EL (cell line): ENCODE measurements at regions not wholly inside any gene's neighbourhood (a gene's known extent, or its start where the extent isn't known, plus 50 kb on each side); places are given as distances from the start of the nearest gene placed in this dataset.

ENCODE experiments used
- DNase-seq: peaks from one replicate; pipeline ENCODE4 v3.0.0-alpha.2; 2016

DNA sequence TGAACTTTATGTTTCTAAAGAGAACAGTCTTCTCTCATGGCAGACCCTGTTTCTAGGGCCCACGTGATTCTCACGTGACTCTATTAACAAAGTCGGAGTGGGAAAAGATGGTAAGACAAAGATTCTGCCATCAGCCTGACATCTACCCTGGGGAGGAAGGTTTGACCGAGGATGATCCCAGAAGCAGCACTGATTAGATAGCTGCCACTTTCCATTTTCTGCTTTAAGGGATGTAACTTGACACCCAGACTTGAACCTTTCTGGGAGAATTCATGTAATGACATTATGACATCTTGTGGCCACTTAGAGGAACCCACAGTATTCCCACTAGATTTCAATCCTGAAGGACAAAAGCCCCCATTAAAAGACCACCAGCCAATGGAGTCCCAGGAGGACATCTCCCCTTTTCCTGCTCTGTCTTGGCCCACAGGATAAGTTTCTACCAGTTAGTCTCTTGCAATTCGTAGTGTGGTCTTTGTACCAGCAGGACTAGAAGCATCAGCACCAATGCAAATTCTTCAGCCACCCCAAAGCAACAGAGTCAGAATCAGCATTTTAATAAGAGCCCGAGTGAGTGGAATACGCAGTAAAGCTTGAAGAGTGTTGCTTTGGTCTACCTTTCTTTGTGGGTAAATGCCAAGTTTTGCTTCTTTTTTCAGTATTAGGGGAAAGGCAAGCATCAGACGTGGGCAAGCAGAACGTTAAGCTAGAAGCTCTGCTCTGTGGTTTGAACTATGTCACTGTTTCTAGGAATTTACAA is 480.5 kb upstream of the PROK2 start:
- no peak for DNase-seq

DNA sequence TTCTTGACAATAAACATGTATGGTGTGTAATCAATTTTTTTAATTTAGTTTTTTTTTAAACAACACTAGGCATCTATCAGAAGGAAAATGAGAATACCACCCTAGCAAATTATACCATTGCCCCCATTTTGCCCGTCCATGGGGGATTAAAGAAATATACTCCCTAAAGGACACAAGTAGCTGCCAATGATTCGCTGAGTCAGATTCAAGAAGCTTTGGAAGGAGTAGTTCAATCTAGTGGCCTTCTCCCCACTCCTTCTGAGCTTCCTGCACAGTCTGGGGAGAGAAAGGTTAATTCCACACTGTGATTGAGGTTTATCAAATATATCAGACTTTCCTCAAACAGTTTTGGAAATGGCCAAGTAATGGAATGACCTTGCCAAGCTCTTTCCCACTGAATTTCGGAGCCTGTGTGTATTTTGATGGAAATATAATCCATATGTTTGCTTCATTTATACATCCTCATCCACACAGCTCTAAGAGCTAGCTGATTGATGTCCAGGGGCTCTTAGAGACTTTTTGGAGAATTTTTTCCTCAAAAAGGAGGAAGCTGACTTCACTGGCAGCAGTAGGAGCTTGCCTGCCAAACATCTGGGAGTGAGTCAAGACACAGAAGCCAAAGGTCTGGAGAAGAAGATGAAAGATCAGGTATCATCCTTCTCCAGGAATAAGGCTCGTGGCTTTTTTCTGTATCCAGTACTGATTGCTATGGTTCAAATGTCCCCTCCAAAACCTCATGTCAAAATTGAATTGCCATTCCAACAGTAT is 478.5 kb upstream of the PROK2 start:
- no peak for DNase-seq

DNA sequence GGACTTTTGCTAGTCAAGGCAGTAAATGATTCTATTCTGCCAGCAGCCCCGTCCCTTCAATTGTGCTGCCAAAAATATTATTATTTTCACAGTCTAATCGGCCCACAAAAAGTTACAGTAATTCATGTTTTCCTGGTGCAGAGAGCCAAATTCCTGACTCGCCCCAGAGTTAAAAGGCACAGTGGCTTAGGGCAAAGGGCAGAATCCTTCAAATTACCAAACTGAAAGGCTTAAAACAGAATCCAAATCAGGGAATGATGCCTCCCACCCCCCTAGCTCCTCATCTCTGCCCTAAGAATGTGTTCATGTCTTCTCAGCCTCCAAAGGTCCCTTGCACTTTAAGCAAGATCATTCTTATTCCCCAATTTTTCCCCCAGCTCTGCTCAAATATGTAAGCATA is 477.8 kb upstream of the PROK2 start:
- no peak for DNase-seq

DNA sequence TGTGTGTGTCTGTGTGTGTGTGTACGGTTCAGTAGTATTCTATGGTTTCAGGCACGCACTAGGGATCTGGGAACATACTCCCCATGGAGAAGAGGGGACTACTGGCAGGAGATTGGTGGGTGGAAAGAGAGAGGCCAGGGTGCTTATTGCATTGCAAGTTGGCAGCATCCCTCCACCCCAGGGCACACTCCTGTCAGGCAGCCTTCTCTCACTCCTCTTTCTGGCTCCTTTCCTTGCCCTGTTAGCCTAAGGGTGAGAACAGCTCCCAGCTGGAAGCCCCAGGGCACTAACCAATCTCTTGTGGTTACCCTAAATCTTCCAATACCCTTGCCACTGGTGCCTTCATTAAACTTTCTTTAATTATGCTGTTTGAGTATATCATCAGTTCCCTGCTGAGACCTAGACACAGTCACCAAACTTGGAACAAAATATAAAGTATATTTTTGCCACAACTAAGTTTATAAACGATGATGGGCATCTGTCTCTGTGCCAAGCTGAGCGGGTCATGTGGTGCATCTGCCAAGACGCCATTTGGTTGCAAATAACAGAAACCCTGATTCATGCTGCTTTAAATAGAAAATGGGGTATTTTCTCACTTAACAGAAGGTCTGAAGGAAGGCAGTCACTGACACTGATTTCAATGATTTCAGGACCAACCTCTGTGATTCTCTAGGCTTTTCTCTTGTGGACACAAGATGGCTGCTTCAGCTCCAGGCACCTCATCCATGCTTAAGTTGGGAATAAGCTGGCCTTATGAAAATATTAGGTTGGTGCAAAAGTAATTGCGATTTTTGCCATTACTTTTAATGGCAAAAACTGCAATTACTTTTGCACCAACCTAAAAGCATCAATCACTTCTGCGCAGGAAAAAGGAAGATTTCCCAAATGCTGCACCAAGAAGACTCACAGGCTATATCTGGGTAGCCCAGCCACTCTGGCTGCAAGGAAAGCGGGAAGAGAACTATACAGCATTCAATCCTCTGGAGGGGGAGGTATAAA is 476.9 kb upstream of the PROK2 start:
- no peak for DNase-seq

DNA sequence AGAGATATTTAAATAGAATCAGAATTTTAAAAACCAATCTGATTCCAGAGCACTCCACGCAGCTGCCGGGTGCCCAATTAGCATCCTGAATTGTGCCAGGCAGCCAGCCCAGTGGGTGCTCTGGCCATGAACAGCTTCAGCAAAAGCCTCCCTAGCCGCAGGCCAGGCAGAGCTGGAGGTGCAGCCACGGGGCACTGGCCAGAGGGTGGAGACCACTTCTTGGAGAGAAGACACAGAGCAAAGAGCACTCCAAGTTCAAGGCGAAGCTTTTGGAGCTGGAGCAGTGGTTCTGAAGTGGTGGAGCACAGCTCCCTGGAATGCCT is 475.6 kb upstream of the PROK2 start:
- DNase-seq, result no peak

DNA sequence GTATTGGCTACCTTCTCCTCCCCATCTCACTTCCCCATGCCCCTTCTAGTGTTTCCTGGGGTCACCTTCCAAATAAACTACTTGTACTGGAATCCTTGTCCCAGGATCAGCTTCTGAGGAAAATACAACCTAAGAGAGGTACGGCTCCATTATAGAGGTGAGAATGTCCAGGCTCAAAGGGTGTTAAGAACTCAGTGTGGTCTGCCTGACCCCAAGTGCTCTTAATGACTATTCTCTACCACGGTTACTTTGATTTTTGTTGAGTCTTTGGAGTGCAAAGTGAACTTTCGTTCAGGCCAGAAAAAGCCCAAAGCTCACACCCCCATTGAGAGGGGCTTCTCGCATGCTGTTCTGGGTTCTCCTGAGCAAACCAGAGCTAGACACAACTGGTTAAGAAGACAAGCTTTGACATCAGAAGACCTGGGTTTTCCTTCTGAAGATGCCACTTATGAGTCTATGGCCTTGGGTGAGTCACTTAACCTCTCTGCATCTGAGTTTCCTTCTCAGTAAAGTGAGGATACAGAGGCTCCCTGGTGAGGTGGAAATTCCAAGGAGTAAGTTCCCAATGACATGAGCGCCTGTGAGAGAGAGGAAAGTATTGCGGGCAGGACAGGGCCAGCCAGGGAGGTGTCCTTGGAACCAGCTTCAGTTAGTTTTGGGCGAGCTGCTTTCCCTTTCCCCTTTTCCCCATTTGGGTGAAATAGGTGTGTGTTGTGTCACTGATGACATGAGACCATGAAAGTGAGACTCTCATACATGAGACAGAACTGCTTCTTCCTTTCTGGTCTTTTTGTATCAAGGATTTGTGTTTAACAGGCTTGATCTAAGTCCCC is 475.0 kb upstream of the PROK2 start:
- DNase-seq, result peak; percentile 21

DNA sequence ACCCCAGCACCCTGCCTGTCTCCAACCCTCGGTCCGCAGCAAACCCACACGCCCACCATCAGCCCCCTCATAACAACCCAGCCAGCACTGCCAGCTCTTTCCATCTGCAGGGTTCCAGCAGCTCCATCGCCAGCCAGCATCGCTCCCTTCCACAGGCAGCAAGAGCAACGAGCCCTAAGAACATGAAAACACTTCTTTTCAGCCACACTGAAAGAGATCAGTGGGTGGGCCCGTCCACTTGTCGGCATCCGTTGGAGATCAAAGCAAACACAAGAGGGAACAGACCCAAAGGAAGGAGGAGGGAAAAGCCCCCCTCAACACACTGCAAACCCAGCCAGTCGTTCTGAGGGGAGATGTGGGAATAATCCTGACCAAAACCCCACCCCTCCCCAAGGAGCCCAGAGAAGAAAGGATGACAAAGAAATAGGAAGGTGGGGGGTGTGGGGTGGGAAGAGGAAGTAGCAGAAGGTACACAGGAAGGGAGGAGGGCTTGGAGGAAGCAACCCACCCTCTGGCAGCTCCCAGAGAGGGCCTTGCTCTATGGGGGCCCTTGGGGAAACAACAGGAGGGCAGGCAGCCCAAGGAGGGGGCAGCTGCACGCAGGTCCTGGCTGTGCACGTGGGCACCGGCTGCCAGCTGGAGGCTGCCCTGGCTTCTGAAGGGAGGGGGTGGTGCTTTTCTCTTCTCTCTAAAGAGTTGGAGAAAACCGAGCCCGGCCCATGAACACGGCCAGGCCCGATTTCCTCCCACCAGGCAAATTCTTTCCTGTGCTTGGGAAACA is 473.6 kb upstream of the PROK2 start:
- no peak for DNase-seq

DNA sequence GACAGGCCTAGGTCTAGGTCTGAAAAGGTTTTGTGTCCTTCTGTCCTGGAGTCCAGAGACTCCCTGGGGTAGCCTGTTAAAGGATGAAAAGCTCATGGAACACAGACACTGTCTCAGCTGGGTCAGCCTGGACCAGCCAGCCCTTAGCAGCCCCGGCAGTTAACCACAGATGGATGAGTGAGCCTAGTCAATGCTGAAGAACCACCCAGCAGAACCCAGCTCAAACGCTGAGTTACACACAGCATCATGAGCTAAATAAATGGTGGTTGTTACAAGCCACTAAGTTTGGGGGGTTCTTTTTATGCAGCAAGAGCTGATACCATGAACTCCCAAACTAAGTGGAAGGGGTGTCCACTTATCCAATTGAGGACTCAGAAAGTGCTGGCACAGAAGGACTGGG is 472.8 kb upstream of the PROK2 start:
- no peak for DNase-seq

DNA sequence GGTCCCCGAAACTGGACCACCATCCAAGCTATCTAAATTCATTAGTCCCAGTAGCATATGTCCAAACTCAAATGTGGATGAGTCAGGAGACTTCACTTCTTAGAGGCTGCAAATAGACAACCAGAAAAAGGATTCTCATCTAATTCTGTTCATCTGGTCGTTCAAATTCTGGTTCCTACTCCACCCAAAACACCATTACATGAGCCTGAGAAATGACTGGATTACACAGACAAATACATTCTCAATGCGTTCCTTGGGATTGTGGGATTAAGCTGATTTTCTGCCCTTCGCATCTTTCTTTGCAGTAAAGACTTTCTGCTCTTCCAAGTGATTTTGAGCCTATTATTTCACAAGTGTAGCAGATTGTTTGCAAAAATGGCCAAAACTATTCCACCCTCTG is 472.3 kb upstream of the PROK2 start:
- DNase-seq, result no peak

DNA sequence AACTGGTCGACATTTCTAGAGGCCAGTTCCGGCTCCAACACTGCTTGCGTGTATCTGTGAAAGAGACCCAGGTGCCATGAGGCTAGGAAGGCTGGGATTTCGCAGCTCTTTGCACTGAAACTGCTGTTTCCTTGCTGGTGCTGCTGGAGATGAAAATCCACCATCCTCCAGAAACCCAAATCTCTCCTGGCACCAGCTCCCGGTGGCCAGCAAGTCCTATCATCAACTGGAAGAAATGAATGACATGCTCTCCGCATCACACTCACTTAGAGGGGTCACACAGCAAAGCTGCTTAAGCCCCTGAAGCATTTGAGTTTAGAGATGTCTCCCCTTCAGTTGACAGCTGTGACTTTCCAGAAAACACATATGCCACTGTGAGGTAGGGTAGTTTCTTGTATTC is 471.8 kb upstream of the PROK2 start:
- DNase-seq, result no peak

DNA sequence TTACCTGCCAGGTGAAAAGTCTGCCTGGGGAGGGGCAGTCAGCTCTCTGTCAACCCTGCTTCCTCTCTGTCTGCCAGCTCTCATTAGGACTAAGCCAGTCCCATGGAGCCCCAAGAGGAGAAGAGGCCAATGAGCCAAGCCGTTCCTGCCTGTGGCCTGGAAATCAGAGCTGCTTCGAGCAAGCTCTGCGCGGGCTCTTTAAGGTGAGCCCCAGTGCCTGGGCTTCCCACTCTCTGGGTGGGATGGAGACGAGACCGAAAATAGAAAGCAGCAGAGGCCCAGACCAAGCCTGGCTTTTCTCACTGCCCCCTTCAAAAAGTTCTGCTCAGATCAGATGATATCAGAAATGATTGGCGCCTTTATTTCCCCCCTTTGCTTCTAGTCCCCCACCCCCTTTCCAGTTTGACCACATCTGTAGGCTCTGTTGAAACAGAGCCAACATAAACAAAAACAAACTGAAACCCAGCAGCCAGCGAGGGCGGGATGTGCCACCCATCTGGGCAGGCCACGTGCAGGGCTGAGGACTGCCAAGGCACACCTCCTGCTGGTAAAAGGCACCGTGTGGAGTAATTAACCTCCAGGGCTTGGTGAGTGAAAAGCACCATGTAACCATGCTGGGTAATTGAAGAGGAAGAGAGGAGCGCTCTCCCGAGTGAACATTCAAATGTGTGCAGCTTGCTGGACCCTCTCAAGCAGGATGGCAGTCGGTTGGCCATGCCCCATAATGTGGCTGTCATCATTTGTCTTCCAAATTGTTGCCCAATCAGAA is 471.0 kb upstream of the PROK2 start:
- DNase-seq, result no peak

DNA sequence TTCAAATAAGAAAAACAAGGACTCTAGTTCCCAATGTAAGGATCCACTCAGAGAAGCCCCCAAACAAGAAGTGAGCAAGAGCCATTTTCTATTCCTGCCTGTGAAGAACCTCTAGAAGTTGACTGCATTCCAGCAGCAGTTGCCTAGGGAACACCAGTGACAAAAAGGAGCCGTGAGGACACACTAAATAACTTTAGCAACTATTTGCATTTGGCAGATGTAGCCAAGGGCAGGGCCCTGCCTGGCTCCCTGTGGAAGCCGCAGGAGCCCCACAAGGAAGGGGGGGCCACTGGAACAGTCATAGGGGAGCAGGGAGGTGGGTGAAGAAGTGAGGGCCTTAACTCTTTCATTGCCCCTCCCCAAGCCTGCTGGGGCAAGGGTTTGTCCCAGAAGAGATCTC is 470.2 kb upstream of the PROK2 start:
- DNase-seq, result no peak

DNA sequence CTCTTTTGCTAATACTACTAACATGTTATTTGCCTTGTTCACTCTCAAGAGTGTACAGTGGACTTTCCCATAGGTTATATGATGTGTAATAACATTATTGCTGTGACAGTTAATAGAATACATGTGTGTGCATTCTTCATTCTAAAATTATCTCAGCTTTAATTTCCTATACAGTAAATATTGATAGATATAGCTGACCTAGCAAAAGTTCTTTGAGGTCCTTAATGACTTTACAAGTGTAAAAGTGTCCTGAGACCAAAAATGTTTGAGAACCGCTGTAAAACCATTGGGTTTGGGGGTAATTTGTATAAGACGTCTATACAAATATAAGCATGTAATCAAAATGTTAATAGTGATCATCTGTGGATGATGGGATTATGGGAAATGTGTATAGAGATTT is 469.5 kb upstream of the PROK2 start:
- DNase-seq, result no peak

DNA sequence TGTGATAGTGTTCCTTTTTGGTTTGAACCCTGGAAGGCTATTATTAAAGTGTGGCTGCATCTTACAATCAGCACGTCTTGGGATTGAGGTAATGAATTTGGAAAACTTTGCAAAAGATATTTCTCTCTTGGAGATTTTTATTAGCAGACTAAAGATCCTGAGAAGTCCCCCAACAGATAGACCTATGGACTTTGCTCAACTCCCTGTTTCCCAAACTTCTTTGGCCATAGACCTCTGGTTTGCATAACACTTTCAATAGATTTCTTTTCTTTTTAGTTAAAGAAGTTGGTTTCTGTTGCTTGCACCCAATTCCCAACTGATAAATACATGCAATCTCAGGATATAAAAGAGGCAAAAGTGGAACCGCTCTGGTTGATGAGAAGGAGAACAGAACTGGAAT is 465.8 kb upstream of the PROK2 start:
- no peak for DNase-seq

DNA sequence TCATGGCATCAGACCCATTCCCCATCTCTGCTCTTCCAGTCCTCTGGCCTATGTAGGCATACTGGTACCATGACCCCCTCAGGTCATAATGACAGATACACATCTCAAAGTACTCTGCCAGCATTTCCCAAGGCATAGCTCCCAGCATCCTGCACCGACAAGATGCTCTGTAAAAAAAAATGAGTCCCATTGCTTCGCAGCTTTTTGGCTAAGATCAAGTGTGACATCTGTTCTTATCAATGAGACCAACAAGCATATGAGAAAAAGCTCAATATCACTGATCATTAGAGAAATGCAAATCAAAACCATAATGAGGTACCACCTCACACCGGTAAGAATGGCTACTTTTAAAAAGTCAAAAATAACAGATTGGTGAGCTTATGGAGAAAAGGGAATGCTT is 463.9 kb upstream of the PROK2 start:
- DNase-seq, result no peak

DNA sequence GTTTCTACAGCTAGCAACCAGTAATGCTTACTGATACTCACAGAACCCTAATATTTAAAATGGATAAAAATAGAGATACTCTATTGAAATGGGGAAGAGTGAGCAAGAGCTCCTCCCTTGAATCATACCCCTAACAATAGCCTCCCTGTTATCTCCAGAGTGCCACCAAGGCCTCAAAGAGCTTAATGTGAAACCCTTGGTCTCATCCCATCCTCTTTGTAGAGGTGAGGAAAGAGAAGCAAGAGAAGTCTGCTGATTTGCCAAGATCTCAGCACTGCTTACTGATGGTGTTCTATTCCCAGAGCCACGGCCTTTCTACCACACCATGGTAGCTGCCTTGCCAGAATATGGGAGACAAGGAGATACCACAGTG is 463.4 kb upstream of the PROK2 start:
- no peak for DNase-seq

DNA sequence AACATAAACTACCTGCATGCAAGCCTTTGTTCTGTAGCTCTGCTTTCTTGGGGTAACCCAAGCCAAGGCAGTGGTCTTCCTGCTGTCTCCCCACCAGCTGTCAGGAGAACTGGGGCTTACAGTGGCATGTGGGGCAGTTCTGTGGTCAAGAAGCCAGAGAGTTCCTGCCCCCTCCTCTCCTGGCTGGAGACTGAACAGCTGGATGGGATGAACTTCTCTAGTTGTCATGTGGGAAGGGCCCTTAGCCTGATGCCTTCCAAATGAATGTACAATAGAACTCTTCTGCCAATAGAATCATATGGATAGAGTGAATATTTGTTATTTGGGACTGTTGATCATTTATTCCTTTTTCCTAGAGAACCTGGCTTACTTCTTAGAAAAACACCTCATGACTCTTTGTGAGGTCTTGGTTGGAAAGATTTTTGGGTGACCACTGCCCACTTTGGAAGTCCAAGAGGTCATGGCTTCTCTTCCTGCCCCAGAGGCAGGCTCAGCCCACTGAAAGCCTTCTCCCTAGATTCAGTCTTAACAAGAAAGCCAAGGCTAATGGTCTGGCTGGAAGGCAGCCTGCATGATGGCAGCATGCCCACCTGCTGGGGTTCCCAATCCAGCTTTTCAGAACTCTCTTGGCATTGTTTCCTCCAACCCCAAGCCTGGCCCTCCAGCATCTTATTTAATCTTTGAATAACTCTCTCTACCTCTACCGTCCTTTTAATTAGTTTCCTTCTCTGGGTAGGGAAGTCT is 462.9 kb upstream of the PROK2 start:
- no peak for DNase-seq

DNA sequence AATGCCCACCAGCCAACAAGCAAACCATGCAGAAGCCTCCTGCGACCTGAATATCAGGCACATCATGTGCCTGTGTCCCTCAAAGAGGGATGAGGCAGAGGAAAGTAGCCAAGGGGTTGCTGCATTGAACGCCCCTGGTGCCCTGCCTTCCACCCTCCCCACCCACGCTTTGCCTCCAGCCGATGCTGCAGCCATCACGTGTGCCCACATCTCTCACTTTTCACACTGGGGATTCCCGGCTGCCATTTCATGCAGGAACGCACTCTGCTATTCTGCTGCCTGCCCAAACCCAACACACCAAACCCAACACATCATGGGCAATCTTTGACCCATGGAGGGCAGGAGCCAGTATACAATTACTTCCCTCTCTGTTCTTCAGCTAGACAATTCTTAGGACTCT is 462.2 kb upstream of the PROK2 start:
- no peak for DNase-seq

DNA sequence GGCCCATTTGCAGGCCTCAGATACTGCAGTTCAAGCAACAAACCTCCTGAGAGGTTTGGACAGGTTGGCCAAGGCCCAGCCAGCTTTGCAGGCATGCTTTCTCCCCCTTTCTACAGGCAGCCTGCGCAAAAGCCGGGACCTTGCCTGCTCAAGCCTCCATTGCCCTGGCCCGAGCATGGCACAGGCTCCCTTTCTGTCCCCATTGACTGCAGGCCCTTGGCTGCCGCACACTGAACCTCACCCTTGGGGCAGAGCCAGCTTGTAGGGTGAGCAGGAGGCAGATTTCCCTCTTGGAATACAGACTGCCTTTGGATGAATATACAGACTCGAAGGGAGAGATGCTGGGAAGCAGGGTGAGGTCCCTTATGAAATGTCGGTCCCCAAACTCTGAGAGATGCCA is 461.7 kb upstream of the PROK2 start:
- no peak for DNase-seq

DNA sequence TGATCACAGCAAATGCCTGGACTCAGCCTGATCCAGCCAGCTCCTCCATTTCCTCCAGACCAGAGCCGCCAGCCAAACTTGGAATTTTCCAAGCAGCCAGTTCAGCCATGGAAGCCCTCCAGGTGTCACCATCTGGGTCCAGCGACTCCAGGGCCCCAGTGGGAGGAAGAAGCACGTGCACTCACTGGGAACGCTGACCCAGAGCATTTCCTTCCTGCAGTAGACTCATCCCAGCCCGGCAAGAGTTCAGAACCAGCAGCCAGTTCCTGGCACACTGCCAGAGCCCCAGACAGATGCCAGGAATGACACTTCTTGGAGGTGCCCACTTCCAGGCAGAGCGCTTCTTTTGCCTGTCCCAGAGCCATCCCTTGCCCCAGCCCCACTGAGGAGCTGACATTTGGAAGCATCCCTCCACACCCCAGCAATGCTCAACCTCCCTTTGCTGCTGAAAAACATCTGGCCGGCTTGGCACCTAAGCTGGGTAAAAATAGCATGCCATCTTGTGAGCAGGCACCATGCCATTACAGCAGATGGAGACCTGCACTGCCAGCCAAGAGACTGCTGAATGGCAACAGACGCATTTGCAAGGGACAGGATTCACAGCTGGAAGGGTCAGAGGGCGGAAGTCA is 460.3 kb upstream of the PROK2 start:
- no peak for DNase-seq
